Naive thymus-derived CD4-positive, alpha-beta T cell (primary cell): ENCODE measurements at regions not wholly inside any gene's neighbourhood (a gene's known extent, or its start where the extent isn't known, plus 50 kb on each side); places are given as distances from the start of the nearest gene placed in this dataset.

Experiments
- ATAC-seq: fragments of 150-1000 bp; cut with Tn5 transposase; 2 replicates; pipeline ENCODE4 v1.10.0; 2021; ENCODE audit warnings: mild to moderate bottlenecking, moderate library complexity
- CTCF ChIA-PET: fragments of 350-600 bp; sonication (Branson Sonifier 250); formaldehyde crosslinking; loops from one replicate; lab custom pipeline; 2021; ENCODE audit warnings: antibody characterized with exemption; lab: Charles Lee
- POLR2A ChIA-PET: fragments of 350-600 bp; sonication (Branson Sonifier 250); formaldehyde crosslinking; loops from one replicate; lab custom pipeline; 2021; ENCODE audit warnings: antibody characterized with exemption, inconsistent platforms; lab: Charles Lee
- DNase-seq, 9 donors: peaks; one replicate each; pipeline versions ENCODE4 v3.0.0 to v3.0.0-alpha.2; 2020 to 2022; ENCODE audit warnings: mixed read lengths in 1 of 9
- H3K27ac ChIP-seq: one replicate; pipeline ENCODE4 v1.7.0; 2013; ENCODE audit warnings: mild to moderate bottlenecking, low read depth, low read length, moderate library complexity
- H3K27me3 ChIP-seq, 2 donors: one replicate each; pipeline ENCODE4 v1.7.0; 2013; ENCODE audit warnings: low read length in 2 of 2, mild to moderate bottlenecking in 2 of 2, moderate library complexity in 2 of 2; ENCODE audit not compliant: control insufficient read depth in 2 of 2, insufficient read depth in 2 of 2
- H3K36me3 ChIP-seq, 3 experiments: 1 replicate in 2 of 3; 2 replicates in 1 of 3; pipeline ENCODE4 v1.7.0; 2013; ENCODE audit warnings: low read length in 3 of 3, mild to moderate bottlenecking in 3 of 3, moderate library complexity in 1 of 3; ENCODE audit not compliant: insufficient read depth in 3 of 3, control insufficient read depth in 2 of 3
- H3K4me1 ChIP-seq, 2 donors: one replicate each; pipeline ENCODE4 v1.7.0; 2013; ENCODE audit warnings: low read length in 2 of 2, mild to moderate bottlenecking in 2 of 2, moderate library complexity in 1 of 2; ENCODE audit not compliant: control insufficient read depth in 2 of 2, insufficient read depth in 2 of 2
- H3K4me3 ChIP-seq: 2 replicates; pipeline ENCODE4 v1.7.0; 2013; ENCODE audit warnings: mild to moderate bottlenecking, low read length
- H3K9me3 ChIP-seq, 3 experiments: 1 replicate in 2 of 3; 2 replicates in 1 of 3; pipeline ENCODE4 v1.7.0; 2013; ENCODE audit warnings: low read length in 3 of 3; ENCODE audit not compliant: control insufficient read depth in 2 of 3
- H3K27ac Mint-ChIP-seq, 9 donors: one replicate each; pipeline ENCODE4 v1.8.0; 2020 to 2022; ENCODE audit warnings: mixed read lengths in 9 of 9, mild to moderate bottlenecking in 8 of 9, moderate library complexity in 5 of 9, inconsistent platforms in 2 of 9
- H3K27me3 Mint-ChIP-seq, 5 donors: one replicate each; pipeline ENCODE4 v1.8.0; 2021 to 2022; ENCODE audit warnings: mixed read lengths in 5 of 5, mild to moderate bottlenecking in 1 of 5
- H3K36me3 Mint-ChIP-seq, 5 donors: one replicate each; pipeline ENCODE4 v1.8.0; 2020 to 2022; ENCODE audit warnings: mixed read lengths in 5 of 5, mild to moderate bottlenecking in 3 of 5, inconsistent platforms in 1 of 5
- H3K4me1 Mint-ChIP-seq, 7 donors: one replicate each; pipeline ENCODE4 v1.8.0; 2020 to 2022; ENCODE audit warnings: mixed read lengths in 7 of 7, mild to moderate bottlenecking in 3 of 7, inconsistent platforms in 1 of 7
- H3K4me3 Mint-ChIP-seq, 10 donors: one replicate each; pipeline ENCODE4 v1.8.0; 2020 to 2022; ENCODE audit warnings: mild to moderate bottlenecking in 10 of 10, mixed read lengths in 10 of 10, moderate library complexity in 6 of 10, inconsistent platforms in 2 of 10
- H3K9me3 Mint-ChIP-seq, 11 donors: one replicate each; pipeline ENCODE4 v1.8.0; 2020 to 2022; ENCODE audit warnings: mixed read lengths in 11 of 11, mild to moderate bottlenecking in 4 of 11, inconsistent platforms in 1 of 11, moderate library complexity in 1 of 11
- intact Hi-C, 2 donors: fragments of 100-400 bp; cut with micrococcal nuclease; formaldehyde crosslinking; loops; one replicate each; pipeline ENCODE4 v1.15.1; 2023

- DNase-seq, result no peak
- no peaks in the 10 kb centered on the region for H3K9me3 ChIP-seq
- H3K4me1 ChIP-seq, result no peaks in the 10 kb centered on the region
- H3K27ac ChIP-seq, result no peak overlapping the region
- H3K27me3 ChIP-seq, result no peaks in the 10 kb centered on the region
- ChIA-PET POLR2A (no interaction called here), CTCF (no interaction called here)
- peaks cover 0 to 1% (median 0%) of the 10 kb centered on the region in 7 donors for H3K4me1 Mint-ChIP-seq
- no peak for ATAC-seq
- no peak overlapping the region for H3K4me3 ChIP-seq
- no peaks in the 10 kb centered on the region for H3K36me3 ChIP-seq
- peaks cover 6 to 46% (median 38%) of the 10 kb centered on the region in 5 donors for H3K27me3 Mint-ChIP-seq
- no peak overlapping the region for H3K27ac Mint-ChIP-seq
- peaks cover 0 to 10% (median 0%) of the 10 kb centered on the region in 5 donors for H3K36me3 Mint-ChIP-seq
- peaks cover 5 to 17% (median 10%) of the 10 kb centered on the region in 11 donors for H3K9me3 Mint-ChIP-seq
- no peak overlapping the region for H3K4me3 Mint-ChIP-seq
- intact Hi-C loops, result no loop called here
Observed at GRCh38 chr13:36764536-36764935, 54.5 kb upstream of the RFXAP start.

GRCh38 chr13:36764957-36765356 lies 54.1 kb upstream of the RFXAP start:
- no peaks in the 10 kb centered on the region for H3K36me3 ChIP-seq
- no peak overlapping the region for H3K4me3 ChIP-seq
- peaks cover 5 to 17% (median 10%) of the 10 kb centered on the region in 11 donors for H3K9me3 Mint-ChIP-seq
- CTCF ChIA-PET, result no interaction called here
- peaks cover 0 to 10% (median 0%) of the 10 kb centered on the region in 5 donors for H3K36me3 Mint-ChIP-seq
- no peaks in the 10 kb centered on the region for H3K27me3 ChIP-seq
- no peak overlapping the region for H3K4me3 Mint-ChIP-seq
- H3K27me3 Mint-ChIP-seq, result peaks cover 4 to 46% (median 34%) of the 10 kb centered on the region in 5 donors
- no peaks in the 10 kb centered on the region for H3K4me1 ChIP-seq
- H3K27ac Mint-ChIP-seq, result no peak overlapping the region
- H3K27ac ChIP-seq, result no peak overlapping the region
- peaks cover 0 to 1% (median 0%) of the 10 kb centered on the region in 7 donors for H3K4me1 Mint-ChIP-seq
- intact Hi-C loops, result no loop called here
- H3K9me3 ChIP-seq, result no peaks in the 10 kb centered on the region
- DNase-seq, result no peak
- POLR2A ChIA-PET, result no interaction called here
- ATAC-seq, result no peak

GRCh38 chr13:36766295-36766694 lies 52.7 kb upstream of the RFXAP start:
- H3K9me3 Mint-ChIP-seq, result peaks cover 5 to 17% (median 10%) of the 10 kb centered on the region in 11 donors
- Histone ChIP-seq H3K36me3 (no peaks in the 10 kb centered on the region), H3K9me3 (no peaks in the 10 kb centered on the region), H3K27ac (no peak overlapping the region), H3K27me3 (no peaks in the 10 kb centered on the region), H3K4me1 (no peaks in the 10 kb centered on the region), H3K4me3 (no peak overlapping the region)
- ATAC-seq, result no peak
- peaks cover 0 to 1% (median 0%) of the 10 kb centered on the region in 7 donors for H3K4me1 Mint-ChIP-seq
- no peak overlapping the region for H3K4me3 Mint-ChIP-seq
- no peak overlapping the region for H3K27ac Mint-ChIP-seq
- intact Hi-C loops, result no loop called here
- H3K36me3 Mint-ChIP-seq, result peaks cover 0 to 10% (median 0%) of the 10 kb centered on the region in 5 donors
- ChIA-PET POLR2A (no interaction called here), CTCF (no interaction called here)
- DNase-seq, result no peak
- peaks cover 3 to 41% (median 30%) of the 10 kb centered on the region in 5 donors for H3K27me3 Mint-ChIP-seq

GRCh38 chr13:36767276-36767675 lies 51.7 kb upstream of the RFXAP start:
- Mint-ChIP-seq H3K9me3 (peaks cover 5 to 17% (median 10%) of the 10 kb centered on the region in 11 donors), H3K27me3 (peaks cover 3 to 43% (median 24%) of the 10 kb centered on the region in 5 donors), H3K36me3 (peaks cover 0 to 10% (median 0%) of the 10 kb centered on the region in 5 donors), H3K4me3 (no peak overlapping the region), H3K4me1 (peaks cover 0 to 1% (median 0%) of the 10 kb centered on the region in 7 donors), H3K27ac (no peak overlapping the region)
- POLR2A ChIA-PET, result no interaction called here
- Histone ChIP-seq H3K9me3 (no peaks in the 10 kb centered on the region), H3K36me3 (no peaks in the 10 kb centered on the region), H3K4me1 (no peaks in the 10 kb centered on the region), H3K27ac (no peak overlapping the region), H3K27me3 (no peaks in the 10 kb centered on the region), H3K4me3 (no peak overlapping the region)
- ATAC-seq (no peak), DNase-seq (no peak)
- CTCF ChIA-PET, result no interaction called here
- intact Hi-C loops, result no loop called here

DNA sequence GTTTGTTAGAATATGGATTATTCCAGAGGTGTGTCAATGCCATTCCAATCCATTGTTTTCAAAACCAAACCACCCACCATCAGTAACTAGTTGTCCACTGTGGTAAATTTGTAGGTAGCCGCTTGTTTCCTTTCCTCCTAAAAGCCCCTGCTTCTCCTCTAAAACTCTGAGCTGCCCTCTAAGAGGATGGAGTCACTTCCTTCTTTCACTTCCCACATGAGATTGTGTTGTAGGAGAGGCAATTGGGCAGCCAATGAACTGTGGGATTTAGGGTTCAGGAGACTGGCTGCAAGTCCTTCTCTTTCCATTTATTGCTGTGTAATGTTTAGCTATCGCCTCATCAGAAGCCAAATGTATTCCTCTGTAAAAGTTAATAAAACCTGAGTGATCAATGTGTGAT lies 49.9 kb upstream of the RFXAP start:
- intact Hi-C loops, result no loop called here
- Mint-ChIP-seq H3K4me1 (no peaks in the 10 kb centered on the region), H3K27me3 (peaks cover 3 to 36% (median 17%) of the 10 kb centered on the region in 5 donors), H3K9me3 (peaks cover 5 to 17% (median 10%) of the 10 kb centered on the region in 11 donors), H3K36me3 (peaks cover 0 to 10% (median 0%) of the 10 kb centered on the region in 5 donors), H3K27ac (no peak overlapping the region), H3K4me3 (no peak overlapping the region)
- POLR2A ChIA-PET, result no interaction called here
- Histone ChIP-seq H3K4me3 (no peak overlapping the region), H3K9me3 (no peaks in the 10 kb centered on the region), H3K36me3 (no peaks in the 10 kb centered on the region), H3K27ac (no peak overlapping the region), H3K4me1 (no peaks in the 10 kb centered on the region), H3K27me3 (no peaks in the 10 kb centered on the region)
- no peak for DNase-seq
- ATAC-seq, result no peak
- CTCF ChIA-PET, result no interaction called here
